Stimulated activated CD8-positive, alpha-beta memory T cell treated with anti-CD3 and anti-CD28 coated beads, Interleukin-15, amount 100 ng/mL, for 48 hours (primary cell): ENCODE measurements at regions not wholly inside any gene's neighbourhood (a gene's known extent, or its start where the extent isn't known, plus 50 kb on each side); places are given as distances from the start of the nearest gene placed in this dataset.

Experiments used
- DNase-seq, 2 donors: peaks; one replicate each; pipeline ENCODE4 v3.0.0-alpha.2; 2020; ENCODE audit warnings: low read depth in 2 of 2

DNA sequence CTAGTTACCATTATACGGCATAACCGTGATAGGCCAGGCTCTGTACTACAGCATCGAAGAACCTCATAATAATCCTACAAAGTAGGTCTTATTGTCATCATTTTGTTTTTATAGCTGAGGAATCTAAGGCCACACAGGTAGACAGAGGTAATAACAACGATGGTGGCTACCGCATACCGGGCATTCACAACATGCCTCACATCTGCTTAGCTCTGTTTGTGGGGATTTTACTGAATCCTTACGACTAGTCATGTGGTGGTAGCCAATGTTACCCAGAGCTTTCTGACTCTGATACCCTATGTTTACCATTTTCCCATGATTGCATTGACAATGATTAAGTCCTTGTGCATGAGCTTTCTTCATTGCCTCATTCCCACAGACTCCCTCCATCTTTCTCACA lies 269.4 kb downstream of the TCF7L2 start:
- DNase-seq, result no peak

DNA sequence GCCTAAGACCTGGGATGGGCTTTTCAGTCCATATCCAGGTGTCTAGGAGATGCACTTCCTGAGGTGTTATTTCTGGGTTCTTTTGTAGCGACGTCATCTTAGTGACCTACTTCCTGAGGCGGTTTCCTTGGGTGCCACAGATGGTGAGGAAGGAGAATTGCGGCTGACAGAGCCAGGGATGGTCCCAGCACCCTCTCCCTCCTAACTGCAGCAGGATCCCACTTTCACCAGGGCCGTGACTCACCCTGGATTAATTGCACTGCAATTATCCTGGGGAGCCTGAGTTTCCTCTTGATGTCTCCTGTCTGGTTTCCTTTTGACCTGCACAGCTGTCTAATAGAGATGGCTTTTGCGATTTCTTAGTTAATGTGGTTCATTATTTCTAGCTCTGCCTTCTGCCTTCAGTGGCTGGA lies 271.7 kb downstream of the TCF7L2 start:
- DNase-seq, result no peak

DNA sequence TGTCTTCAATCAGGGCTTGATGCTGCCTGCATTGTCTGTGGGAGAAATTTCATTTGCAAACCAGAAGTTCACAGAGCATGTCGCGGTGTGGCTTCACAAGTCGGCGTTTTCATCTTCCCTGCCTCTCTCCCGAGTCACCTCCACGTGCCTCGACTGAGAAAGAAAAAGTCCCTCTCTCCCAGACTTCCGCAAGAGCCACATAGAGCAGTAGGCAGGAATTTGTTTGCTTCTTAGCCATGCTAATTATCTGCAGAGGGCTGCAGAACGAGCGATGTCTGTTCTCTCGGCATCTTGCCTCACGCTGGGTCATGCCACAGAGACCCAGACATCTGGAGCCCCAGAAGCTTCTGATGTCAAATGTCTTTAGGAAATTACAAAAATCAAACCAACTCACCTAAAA lies 272.2 kb downstream of the TCF7L2 start:
- no peak for DNase-seq

DNA sequence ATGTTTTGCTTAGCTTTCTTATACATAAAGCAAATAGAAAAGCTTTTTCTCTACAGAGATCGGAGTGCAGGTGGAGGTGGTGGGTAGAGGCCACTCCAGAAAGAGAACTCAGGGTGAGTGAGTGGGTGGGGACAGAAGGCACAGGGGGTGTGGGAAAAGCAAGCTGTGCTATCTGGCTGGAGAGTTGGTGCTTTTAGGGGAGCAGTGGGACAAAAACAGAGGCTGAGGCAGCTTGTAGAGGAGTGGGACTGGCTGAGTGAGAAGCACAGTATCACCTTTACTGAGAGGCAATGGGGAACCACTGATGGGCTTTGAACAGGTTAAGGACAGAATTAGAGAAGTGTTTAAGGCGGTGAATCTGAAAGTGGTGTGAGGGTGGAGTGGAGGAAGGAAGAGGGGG lies 275.3 kb downstream of the TCF7L2 start:
- no peak for DNase-seq

DNA sequence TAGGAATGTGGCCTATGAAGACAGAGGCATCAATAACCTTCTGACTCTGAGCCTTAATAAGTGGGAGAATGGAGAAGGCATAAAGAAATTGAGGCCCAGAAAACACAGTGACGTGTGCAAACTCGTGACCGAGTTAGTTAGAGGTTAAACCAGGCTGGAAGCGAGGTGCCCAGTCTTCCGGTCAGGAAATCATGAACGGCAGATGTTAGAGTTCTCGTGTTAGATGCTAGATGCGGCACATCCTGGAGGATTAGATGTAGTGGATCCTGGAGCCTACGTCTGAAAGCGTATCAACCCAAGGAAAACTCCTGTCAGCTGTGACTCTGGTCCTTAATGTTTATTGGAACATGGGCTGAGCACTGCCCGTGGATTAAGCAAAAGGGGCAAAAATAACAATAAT lies 275.9 kb downstream of the TCF7L2 start:
- no peak for DNase-seq

DNA sequence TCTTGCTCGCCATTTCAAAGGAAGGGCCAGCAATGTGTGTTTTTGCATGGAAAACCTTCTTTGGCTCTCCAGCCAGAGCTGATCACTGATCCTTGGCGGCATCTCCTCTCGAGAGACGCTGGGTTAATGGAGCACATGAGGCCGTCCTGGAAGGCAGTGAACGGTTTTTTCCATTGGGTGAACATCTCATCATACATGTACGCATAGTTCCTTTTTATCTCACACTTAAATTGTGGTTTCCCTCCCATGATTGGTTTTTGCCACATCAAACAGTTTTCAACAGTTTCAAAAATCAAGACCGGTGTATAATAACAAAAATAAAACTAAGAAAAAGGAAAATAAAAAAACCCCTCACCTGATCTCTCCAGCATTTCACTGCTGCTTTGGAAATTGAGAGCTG lies 276.4 kb downstream of the TCF7L2 start:
- DNase-seq, result no peak

DNA sequence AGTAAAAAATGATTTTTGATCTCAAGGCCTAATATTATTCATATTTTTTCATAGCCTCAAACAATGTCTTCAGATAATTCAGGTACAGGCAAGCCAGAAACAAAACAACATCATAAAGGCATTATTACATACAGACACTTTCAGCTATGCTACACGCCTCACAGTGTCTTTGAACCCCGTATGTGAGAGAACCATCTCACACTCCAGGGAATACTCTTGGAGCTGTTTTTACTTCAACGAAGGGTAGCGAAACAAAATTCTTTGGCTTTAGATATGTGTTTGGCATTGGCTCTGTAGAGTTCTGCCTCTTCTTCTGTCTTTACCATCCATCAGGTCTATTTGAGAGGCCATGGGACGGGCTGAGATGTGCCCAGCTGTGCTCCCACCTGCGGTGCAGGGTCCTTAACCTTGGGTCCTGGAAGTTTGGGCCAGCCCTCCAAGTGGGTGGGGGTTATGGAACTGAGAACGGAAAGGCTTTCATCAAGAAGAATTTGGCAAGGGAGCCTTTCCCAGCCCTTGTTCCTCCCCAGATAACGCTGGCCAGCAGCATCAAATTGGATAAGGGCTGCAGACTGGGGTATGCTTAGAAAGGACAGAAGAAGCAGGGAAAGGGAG lies 276.9 kb downstream of the TCF7L2 start:
- DNase-seq, result no peak

DNA sequence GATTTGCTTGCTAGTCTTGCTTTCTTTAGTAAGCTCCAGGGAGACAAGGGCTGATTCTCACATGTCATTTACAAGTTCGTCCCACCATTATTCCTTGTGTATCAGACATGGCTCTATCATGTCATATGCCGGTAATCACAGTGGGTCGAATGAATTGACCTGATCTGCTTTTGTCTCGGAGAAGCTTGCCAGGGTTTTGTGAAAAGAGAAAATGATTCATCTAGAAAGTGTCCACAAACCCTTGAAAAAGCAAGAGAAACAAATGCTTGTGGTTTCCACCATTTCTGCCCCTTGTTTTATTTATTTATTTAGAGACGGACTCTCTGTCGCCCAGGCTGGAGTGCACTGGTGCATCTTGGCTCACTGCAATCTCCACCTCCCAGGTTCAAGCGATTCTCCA lies 278.5 kb downstream of the TCF7L2 start:
- no peak for DNase-seq

DNA sequence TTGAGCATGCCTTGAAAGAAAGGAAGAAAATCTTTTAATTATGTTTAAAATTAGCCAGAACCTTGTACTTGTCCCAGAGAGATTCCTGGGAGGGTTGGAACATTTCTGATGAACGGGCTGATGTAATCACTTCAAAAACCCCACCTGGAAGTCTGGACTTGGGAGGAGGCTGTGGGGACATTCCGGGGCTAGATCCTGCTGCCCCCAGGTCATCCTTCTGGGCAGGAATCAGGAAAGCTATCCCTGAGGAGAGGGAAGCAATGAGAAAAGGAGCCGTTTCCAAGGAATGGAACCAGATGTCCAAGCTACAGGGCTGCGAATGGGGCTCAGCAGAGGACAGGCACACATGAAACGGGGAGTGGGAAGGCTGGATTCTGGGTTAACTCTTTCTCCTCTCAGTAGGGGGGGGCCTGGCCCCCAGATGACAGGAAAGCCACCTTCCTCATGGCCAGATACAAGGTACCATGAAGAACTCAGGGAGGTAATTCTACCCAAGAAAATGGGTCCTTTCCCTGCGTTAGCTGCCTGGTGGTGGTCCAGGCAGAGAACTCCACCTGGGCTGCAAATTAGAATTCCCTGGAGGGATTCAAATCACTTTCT lies 280.1 kb downstream of the TCF7L2 start:
- DNase-seq, result no peak

DNA sequence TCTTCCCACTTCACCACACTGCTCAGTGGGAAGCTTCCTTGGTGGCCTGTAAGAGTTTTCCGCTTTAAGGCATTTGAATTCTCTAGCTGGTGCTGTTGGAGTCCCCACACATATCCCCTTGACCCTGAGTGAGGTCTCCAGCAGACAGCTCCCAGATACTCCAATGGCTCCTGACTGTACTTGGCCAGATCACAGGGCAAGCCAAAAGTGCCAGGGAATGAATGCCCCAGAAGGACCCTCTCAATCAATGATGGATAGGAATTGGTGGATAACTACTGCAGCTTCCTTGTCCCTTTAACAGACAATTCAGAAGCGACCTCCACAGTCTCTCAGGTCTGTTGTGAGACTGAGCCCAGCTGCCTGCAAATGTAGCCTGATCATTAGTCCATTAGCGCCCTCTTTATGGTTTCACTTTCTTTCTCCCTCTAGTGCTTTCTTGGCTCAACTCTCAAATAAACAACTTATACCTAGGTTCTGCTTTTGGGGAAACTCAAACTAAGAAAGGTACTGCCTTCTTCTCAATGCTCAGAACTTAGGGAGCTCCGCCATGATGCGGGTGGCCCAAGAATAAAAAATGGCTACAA lies 283.0 kb downstream of the TCF7L2 start:
- no peak for DNase-seq

DNA sequence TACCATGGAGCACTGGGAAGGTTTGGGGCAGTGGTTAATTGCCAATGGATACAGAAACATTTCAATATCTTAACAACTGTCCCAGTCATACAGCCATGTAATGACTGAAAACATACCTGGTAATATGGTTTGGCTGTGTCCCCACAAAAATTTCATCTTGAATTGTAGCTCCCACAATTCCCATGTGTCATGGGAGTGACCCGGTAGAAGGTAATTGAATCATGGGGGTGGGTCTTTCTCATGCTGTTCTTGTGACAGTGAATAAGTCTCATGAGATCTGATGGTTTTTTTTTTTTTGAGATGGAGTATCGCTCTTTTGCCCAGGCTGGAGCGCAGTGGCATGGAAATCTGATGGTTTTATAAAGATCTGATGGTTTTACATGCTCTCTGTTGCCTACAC lies 284.4 kb downstream of the TCF7L2 start:
- no peak for DNase-seq

DNA sequence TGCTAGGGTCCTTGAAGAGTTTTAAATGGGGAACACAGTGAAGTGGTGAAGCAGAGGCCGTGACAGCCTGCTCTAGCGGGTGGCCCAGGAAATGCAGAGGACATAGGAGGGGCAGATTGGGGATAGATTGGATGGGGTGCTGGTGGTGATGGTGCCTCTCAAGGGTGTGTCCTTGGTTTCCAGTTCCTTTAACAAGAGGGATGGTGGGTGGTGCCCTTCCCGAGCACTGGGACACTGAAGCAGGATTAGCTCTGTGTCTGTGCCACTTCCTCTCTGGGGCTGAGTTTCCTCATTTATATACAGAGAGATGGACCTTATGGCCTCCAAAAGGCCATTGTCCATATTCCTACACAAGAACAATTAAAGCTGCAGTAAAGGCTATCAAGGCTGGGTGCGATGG lies 285.5 kb downstream of the TCF7L2 start:
- DNase-seq, result no peak

DNA sequence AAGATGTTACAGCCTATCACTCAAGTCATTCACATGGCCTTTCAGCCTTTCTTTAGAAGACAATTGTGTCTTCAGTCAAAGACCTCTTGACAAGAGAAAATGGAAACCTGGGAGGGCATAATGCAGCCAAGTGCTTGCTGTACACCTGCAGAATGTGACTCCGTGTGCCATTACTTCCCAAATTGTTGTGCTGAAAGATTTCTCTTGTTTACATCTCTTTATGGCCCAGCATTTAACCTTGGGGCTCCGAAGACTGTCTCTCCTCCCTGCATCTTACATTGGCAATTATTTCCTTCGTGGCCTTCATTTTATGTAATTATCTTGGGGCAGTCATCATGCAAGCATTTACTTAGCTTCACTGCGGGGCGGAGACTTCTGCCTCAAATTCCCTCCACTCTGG lies 287.0 kb downstream of the TCF7L2 start:
- DNase-seq, result no peak

DNA sequence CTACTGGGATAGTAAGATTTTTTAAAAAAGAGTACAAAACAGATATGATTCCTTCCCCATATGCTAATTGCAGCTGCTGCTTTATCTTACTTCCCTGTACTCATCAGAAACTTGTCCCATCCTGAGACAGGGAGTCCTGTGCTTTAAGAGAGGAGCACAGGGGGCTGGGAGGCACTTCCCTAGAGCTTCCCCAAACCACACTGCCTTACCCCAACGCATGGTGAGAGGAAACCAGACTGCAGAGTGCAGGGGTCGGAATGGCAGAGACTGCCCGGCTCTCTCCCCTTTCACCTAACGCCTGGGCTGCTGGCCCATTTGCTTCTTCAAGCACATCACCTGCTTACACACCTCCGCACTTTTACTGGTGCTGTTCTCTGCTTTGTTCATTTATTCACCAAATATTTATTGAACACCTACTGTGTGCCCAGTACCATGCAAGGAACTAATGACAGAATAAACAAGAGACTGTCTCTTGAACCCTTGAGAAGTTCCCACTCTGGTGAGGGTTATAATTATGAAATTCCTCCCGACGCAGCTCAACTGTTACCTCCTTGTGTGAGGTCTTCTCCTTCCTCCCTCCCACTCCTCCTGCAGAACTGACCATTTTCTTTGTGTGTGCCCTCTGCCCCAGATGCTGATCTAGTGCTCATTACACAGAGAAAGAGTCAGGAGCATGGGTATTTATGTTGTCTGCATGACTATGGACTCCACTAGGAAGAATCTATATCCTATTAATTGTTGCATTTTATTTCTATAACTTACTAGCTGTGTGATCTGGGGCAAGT lies 289.7 kb downstream of the TCF7L2 start:
- no peak for DNase-seq

DNA sequence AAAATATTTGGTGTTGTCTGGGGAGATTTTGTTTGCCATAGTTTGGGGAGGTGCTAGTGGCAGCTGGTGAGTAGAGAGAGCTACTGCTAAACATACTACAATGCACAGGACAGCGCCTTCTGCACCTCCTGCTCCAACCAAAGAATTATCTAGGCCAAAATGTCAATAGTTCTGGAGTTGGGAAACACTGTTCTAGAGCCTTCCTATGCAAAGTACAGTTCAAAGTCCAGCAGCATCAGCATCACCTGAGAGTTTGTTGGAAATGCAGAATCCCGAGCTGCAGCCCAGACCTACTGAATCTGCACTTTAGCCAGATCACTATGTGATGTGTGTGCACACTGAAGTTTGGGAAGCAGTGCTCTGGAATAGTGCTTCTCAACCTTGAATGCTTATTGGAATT lies 290.7 kb downstream of the TCF7L2 start:
- DNase-seq, result no peak

DNA sequence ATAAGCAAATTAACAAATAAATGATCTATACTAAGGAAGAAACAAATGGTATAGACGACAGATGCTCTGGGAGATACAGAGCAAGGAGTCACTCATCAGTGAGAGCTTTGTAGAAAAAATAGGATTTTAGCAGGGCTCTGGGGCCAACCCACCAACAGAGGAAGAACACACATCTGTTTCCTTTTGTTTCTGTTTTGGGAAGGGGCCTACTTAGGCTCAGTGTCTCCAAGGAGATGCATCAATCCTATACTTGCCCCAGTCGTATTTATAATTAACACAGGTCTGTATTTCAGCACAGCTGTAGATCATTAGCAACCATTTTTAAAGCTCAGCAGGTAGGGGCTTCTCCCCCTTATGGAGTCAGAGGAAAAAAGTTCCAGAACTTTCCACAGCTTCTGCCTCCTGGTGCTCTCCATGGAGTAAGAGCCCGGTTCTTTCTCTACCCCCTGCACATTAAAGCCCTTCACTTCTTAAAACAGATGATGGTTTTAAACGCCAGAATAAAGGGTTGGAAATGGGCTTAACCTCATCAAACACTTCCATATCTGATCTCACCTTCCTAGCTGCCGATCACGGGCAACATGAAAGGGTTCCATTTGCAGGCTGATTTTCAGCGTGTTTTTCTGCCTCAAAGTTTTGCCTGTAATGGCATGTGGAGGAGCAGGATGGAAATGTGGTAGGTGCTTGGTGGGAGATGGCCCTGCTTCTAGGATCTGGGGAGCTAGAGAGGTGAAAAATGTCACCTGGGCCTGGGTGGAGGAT lies 291.7 kb downstream of the TCF7L2 start:
- DNase-seq, result no peak

DNA sequence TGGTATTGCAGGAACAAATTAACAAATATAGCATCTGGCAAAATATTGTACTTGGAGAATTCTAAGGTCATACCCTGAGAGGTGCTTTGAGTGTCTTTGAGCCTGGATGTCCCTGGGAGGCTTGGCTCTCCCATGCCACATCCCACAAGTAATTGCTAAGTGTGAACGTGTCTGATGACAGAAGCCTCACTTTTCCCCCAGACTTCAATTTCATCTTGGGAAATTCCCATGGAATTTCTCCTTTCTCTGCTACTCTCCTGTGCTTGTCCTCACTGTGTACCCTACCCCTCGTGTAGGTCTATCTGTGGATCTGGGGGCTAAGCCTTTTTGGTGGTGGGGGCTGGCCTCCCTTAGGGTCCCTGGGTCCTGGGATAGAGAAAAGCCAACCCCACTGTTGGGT lies 293.3 kb downstream of the TCF7L2 start:
- no peak for DNase-seq

DNA sequence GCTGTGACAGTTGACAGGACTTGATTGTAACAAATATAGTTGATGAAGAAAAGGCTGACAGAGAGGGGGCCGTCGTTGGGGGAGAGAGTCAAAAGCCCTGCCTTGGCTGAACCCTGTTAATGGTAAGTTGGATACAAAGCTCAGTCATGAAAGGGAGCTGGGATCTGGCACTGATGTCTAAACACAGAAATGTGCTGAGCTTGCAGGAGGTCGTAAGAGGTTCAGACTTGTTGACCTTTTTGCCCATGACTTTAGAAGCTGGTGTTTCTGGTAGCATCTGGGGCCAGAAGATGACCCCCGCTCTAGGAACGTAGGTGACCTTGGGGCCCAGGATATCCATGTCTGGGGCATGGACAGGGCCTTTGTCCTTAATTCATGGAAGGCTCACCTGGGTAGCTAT lies 294.7 kb downstream of the TCF7L2 start:
- no peak for DNase-seq

DNA sequence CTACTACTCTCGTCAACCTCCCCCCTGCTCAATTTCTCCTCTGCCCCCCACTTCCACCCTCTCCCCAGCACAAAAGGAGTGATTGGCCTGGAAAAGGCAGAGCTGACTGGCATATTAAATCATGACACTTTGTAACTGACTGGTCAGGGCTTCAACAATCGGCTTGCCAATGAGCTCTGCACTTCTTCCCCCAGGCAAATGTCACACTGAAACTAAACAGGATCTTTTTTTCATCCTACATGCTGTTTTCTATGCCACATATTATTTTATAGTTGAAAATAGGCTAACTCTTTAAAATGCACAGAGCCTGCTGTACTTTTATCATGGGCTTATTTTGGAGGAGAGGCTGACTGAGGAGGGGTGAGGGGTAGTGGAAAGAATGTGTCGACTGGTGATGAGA lies 295.2 kb downstream of the TCF7L2 start:
- no peak for DNase-seq

DNA sequence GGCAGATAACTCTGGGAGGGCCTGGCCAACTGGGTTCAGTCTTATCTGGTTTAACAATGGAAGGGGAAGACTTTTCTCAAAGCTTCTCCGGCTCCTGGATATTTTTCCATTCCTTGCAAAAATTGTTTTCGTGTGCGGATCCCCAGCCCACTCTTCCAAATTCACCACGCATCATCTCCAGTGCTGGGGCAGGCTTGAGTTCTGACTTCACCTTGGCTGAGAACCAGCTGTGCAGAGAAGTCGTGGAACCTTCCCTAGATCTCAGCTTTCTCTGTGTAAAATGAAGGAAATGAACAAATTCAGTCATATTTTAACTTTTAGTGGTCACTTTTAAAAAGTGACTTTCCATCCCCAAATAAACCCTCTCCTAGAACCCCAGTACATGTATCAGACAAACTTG lies 297.0 kb downstream of the TCF7L2 start:
- no peak for DNase-seq

DNA sequence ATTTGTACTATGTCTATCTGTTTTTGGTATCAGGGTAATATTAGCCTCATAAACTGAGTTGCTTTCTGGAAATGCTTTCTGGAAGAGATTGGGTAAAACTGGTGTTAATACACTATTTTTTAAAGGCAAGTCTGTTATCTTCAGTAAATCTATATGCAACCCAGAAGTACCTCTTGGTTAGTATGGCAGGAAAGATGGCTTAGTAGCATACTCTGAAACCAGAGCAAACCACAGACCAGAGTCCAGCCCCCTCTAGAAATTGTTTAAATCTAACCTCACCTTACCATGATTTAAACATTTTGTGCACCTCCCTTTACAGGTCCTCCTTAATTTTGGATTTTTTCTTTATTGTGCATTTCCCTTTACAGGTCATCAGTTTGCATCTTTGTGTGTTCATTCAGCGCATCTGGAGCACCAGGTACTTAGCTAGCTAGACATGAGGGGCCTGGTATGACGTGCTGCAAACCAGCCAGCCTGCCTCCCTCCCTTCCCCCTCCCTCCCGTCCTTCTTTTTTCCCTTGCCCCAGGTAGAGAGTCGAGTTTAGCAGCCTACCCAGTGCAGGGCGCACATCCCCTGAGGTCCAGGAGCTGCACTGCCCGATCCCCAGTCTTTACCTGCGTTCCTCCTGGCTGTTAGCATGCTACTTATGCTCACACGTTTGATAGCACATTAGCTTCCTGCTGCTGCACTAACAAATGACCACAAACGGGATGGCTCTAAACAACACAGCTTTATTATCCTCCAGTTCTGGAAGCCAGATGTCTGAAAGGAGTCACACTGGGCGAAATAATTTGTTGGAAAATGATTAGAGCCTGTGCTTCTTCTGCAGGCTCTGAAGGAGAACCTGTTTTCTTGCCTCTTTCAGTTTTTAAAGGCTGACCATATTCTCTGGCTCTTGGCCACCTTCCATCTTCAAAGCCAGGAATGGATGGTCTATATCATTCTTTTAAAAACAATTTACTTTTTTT lies 299.9 kb upstream of the HABP2 start:
- DNase-seq, result no peak
